22Rv1 (cell line): ENCODE measurements at regions not wholly inside any gene's neighbourhood (a gene's known extent, or its start where the extent isn't known, plus 50 kb on each side); places are given as distances from the start of the nearest gene placed in this dataset.
"Not testable (repeated sequence)": the region's sequence is repeated elsewhere in the genome, so short reads cannot be mapped to it uniquely, and the experiment has no call there.

Experiments used
- H3K27ac ChIP-seq: fragments of 450-650 bp; 2 replicates; pipeline ENCODE4 v1.5.1; 2017
- TF ChIP-seq, protein P1 (sequence below): fragments of 450-650 bp; IDR thresholded peaks from 2 replicates; pipeline ENCODE4 v1.5.1; 2017; ENCODE audit warnings: mild to moderate bottlenecking

DNA sequence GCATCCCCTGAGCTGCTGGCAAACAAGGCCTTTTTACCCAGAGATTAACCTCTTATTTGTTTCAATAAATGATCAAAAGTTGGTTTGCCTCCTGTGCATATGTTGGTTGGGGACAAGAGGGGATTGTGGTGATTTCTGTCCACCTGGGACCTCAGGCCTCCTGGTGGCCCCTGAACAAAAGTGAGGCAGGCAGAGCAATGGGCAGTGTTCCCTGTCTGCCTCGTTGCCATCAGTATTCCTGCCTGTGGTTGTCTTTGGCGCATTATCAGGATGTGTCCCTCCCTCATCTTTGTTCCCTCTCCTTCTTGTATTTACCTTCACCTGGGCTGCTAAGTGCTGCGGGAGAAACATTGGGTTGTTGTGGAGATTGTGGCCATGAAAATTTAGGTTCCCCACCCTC lies 65.3 kb upstream of the DRD5 start:
- no peak overlapping the region for H3K27ac ChIP-seq
- TF ChIP-seq, protein P1, sequence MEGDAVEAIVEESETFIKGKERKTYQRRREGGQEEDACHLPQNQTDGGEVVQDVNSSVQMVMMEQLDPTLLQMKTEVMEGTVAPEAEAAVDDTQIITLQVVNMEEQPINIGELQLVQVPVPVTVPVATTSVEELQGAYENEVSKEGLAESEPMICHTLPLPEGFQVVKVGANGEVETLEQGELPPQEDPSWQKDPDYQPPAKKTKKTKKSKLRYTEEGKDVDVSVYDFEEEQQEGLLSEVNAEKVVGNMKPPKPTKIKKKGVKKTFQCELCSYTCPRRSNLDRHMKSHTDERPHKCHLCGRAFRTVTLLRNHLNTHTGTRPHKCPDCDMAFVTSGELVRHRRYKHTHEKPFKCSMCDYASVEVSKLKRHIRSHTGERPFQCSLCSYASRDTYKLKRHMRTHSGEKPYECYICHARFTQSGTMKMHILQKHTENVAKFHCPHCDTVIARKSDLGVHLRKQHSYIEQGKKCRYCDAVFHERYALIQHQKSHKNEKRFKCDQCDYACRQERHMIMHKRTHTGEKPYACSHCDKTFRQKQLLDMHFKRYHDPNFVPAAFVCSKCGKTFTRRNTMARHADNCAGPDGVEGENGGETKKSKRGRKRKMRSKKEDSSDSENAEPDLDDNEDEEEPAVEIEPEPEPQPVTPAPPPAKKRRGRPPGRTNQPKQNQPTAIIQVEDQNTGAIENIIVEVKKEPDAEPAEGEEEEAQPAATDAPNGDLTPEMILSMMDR: no peak

GRCh38 chr4:9718246-9718939 lies 63.0 kb upstream of the DRD5 start:
- H3K27ac ChIP-seq: not testable (repeated sequence)

- not testable (repeated sequence) for H3K27ac ChIP-seq
Observed at GRCh38 chr4:9722131-9722530, 59.3 kb upstream of the DRD5 start.
